GM12801 (cell line): ENCODE measurements at regions not wholly inside any gene's neighbourhood (a gene's known extent, or its start where the extent isn't known, plus 50 kb on each side); places are given as distances from the start of the nearest gene placed in this dataset.

ENCODE experiments used
- CTCF ChIP-seq: IDR thresholded peaks from one replicate; pipeline ENCODE4 v1.5.1; 2011; ENCODE audit warnings: control low read depth; ENCODE audit not compliant: insufficient read length; ENCODE audit errors: extremely low read depth

- TF ChIP-seq CTCF: no peak
Observed at GRCh38 chr5:158288272-158288657, 429.3 kb upstream of the CLINT1 start.

- no peak for TF ChIP-seq CTCF
Observed at GRCh38 chr5:158287643-158288271, 428.8 kb upstream of the CLINT1 start.

- no peak for TF ChIP-seq CTCF
Observed at GRCh38 chr5:158286827-158287226, 427.9 kb upstream of the CLINT1 start.

- TF ChIP-seq CTCF: no peak
Observed at GRCh38 chr5:158285698-158286097, 426.8 kb upstream of the CLINT1 start.

- no peak for TF ChIP-seq CTCF
Observed at GRCh38 chr5:158284242-158284641, 425.3 kb upstream of the CLINT1 start.

GRCh38 chr5:158283397-158283796, 424.5 kb upstream of the CLINT1 start:
- no peak for TF ChIP-seq CTCF

- no peak for TF ChIP-seq CTCF
Observed at GRCh38 chr5:158278216-158278925, 419.4 kb upstream of the CLINT1 start.
